HG02763 (cell line): ENCODE measurements at regions not wholly inside any gene's neighbourhood (a gene's known extent, or its start where the extent isn't known, plus 50 kb on each side); places are given as distances from the start of the nearest gene placed in this dataset.
"Not testable (repeated sequence)": the region's sequence is repeated elsewhere in the genome, so short reads cannot be mapped to it uniquely, and the experiment has no call there.

Experiments
- ATAC-seq: cut with Tn5 transposase; IDR thresholded peaks from one replicate; pipeline ENCODE4 v1.9.1; 2021; ENCODE audit warnings: mild to moderate bottlenecking, moderate library complexity; ENCODE audit not compliant: unreplicated experiment

- ATAC-seq: not testable (repeated sequence)
These were observed 54.1 kb upstream of the USP14 start for GRCh38 chr18:104264-104663.

GRCh38 chr18:105161-106053, 53.0 kb upstream of the USP14 start:
- ATAC-seq: not testable (repeated sequence)

GRCh38 chr18:106054-106851, 52.1 kb upstream of the USP14 start:
- ATAC-seq: not testable (repeated sequence)

- not testable (repeated sequence) for ATAC-seq
These were observed 51.4 kb upstream of the USP14 start for GRCh38 chr18:106868-107384.

GRCh38 chr18:107464-107863, 50.9 kb upstream of the USP14 start:
- not testable (repeated sequence) for ATAC-seq

GRCh38 chr18:107947-108664, 50.3 kb upstream of the USP14 start:
- peak; percentile 49 for ATAC-seq
